HepG2 (cell line): ENCODE measurements at regions not wholly inside any gene's neighbourhood (a gene's known extent, or its start where the extent isn't known, plus 50 kb on each side); places are given as distances from the start of the nearest gene placed in this dataset.

ENCODE experiments used
- ATAC-seq: fragments of 200-7000 bp; cut with Tn5 transposase; 3 replicates; pipeline ENCODE4 v1.9.1; 2020; ENCODE audit warnings: mild to moderate bottlenecking, moderate library complexity
- BruUV-seq: library from RNA; stranded (reverse); fragments of 400-500 nt; replicated peaks from 2 replicates; lab custom pipeline; 2021; lab: Mats Ljungman, UMichigan
- CTCF ChIA-PET: fragments of 300-600 bp; formaldehyde crosslinking; extraction: SDS; loops from one replicate; lab custom pipeline; 2021; ENCODE audit warnings: low total read pairs, inconsistent platforms, low intra/inter-chr PET ratio; lab: Yijun Ruan, JAX
- POLR2A ChIA-PET: fragments of 350-600 bp; sonication (Branson Sonifier 250); formaldehyde crosslinking; loops from one replicate; lab custom pipeline; 2020; ENCODE audit warnings: antibody characterized with exemption, inconsistent platforms; lab: Yijun Ruan, JAX
- DNase-seq: peaks from one replicate; pipeline ENCODE4 v3.0.0-alpha.2; 2015; ENCODE audit warnings: low spot score
- FAIRE-seq: peaks from 3 replicates; lab custom pipeline; 2011; peaks lifted over from hg19 to GRCh38; lab: Jason Lieb, UNC
- H2AFZ ChIP-seq: one replicate; pipeline ENCODE4 v1.6.1; 2011; ENCODE audit warnings: low read length, inconsistent platforms
- H3K27ac ChIP-seq: fragments of 300-600 bp; 3 replicates; pipeline ENCODE4 v1.8.0; 2011; ENCODE audit warnings: mixed run types, mild to moderate bottlenecking, mixed read lengths, low read length, inconsistent platforms; ENCODE audit not compliant: insufficient read depth; ENCODE audit errors: extremely low read length
- H3K27me3 ChIP-seq, 2 experiments: fragments of 200-600 bp in 1 of 2; 2 replicates in 1 of 2; 3 replicates in 1 of 2; pipeline versions ENCODE4 v1.6.0 to v1.8.0; 2011; ENCODE audit warnings: low read length in 2 of 2, mild to moderate bottlenecking in 2 of 2, moderate library complexity in 2 of 2, inconsistent platforms in 1 of 2; ENCODE audit not compliant: insufficient read depth in 2 of 2, control insufficient read depth in 1 of 2
- H3K36me3 ChIP-seq, 2 experiments: fragments of 200-600 bp in 1 of 2; replicated peaks in 1 of 2; 2 replicates in 1 of 2; 3 replicates in 1 of 2; pipeline versions ENCODE4 v1.5.1 to v1.8.0; 2011; ENCODE audit warnings: low read length in 2 of 2, inconsistent platforms in 1 of 2; ENCODE audit not compliant: insufficient read depth in 2 of 2, control insufficient read depth in 1 of 2
- H3K4me1 ChIP-seq: 2 replicates; pipeline ENCODE4 v1.5.1; 2012; ENCODE audit warnings: low read length, inconsistent platforms; ENCODE audit not compliant: insufficient read depth
- H3K4me2 ChIP-seq: 2 replicates; pipeline ENCODE4 v1.6.0; 2011; ENCODE audit warnings: low read depth, low read length, inconsistent platforms
- H3K4me3 ChIP-seq, 3 experiments: fragments of 200-600 bp in 1 of 3; sonication (generic), shearing (Covaris generic) in 1 of 3; replicated peaks in 1 of 3; 2 replicates each; pipeline ENCODE4 v1.5.1; 2011 to 2016; ENCODE audit warnings: low read length in 3 of 3, inconsistent platforms in 2 of 3, low read depth in 2 of 3, mild to moderate bottlenecking in 2 of 3, control low read depth in 1 of 3, mixed read lengths in 1 of 3; ENCODE audit not compliant: insufficient read depth in 1 of 3
- H3K79me2 ChIP-seq: one replicate; pipeline ENCODE4 v1.6.1; 2011; ENCODE audit warnings: low read length, inconsistent platforms; ENCODE audit not compliant: insufficient read depth
- H3K9ac ChIP-seq: 2 replicates; pipeline ENCODE4 v1.6.0; 2011; ENCODE audit warnings: mild to moderate bottlenecking, low read depth, low read length, inconsistent platforms; ENCODE audit not compliant: insufficient read depth
- H3K9me3 ChIP-seq: 2 replicates; pipeline ENCODE4 v1.5.1; 2012; ENCODE audit warnings: mild to moderate bottlenecking, low read length
- H4K20me1 ChIP-seq: 2 replicates; pipeline ENCODE4 v1.6.0; 2011; ENCODE audit warnings: inconsistent platforms, mild to moderate bottlenecking, low read length, moderate library complexity; ENCODE audit not compliant: insufficient read depth
- AGO2 ChIP-seq: fragments of 200-400 bp; formaldehyde crosslinking; optimal IDR thresholded peaks from 2 replicates; pipeline ENCODE3; 2017; ENCODE audit warnings: mild to moderate bottlenecking, low read depth, low read length, moderate library complexity
- ATM ChIP-seq: fragments of 450-650 bp; IDR thresholded peaks from 2 replicates; pipeline ENCODE4 v1.7.1; 2017; ENCODE audit warnings: mild to moderate bottlenecking, borderline replicate concordance
- GATAD2A ChIP-seq: IDR thresholded peaks from 2 replicates; pipeline ENCODE4 v1.6.1; 2016
- KLF9 ChIP-seq: IDR thresholded peaks from 2 replicates; pipeline ENCODE4 v1.6.1; 2016; ENCODE audit warnings: low read depth
- SRY ChIP-seq: sonication (generic); formaldehyde crosslinking; IDR thresholded peaks from 2 replicates; pipeline ENCODE4 v1.8.0; 2022; ENCODE audit warnings: mild to moderate bottlenecking, missing genetic modification reagents
- TRIM24 ChIP-seq: sonication (generic); formaldehyde crosslinking; IDR thresholded peaks from 2 replicates; pipeline ENCODE4 v1.8.0; 2022; ENCODE audit warnings: mild to moderate bottlenecking, missing genetic modification reagents
- WGBS: methylation state at CpG from one replicate; pipeline ENCODE4 v1.1.6; 2017; ENCODE audit warnings: low lambda C conversion rate; 5-methylcytosine and 5-hydroxymethylcytosine counted together
- in situ Hi-C: cut with HindIII; loops from 2 replicates; pipeline ENCODE4 v1.10.0; 2017; ENCODE audit warnings: low pct_unique_long_range_greater_than_20kb; ENCODE audit not compliant: extremely low pct_ligation_motif_present
- intact Hi-C: fragments of 100-400 bp; cut with micrococcal nuclease; formaldehyde crosslinking; loops from one replicate; pipeline ENCODE4 v1.10.0; 2022; ENCODE audit not compliant: unreplicated experiment
- TF ChIP-seq, protein P1 (sequence below): IDR thresholded peaks from 2 replicates; pipeline ENCODE4 v1.6.1; 2012; ENCODE audit warnings: inconsistent platforms
- TF ChIP-seq, protein P2 (sequence below): IDR thresholded peaks from 2 replicates; pipeline ENCODE4 v1.6.1; 2012; ENCODE audit warnings: low read depth, low read length, improper control_type of control experiment
- TF ChIP-seq, protein P3 (sequence below): sonication (generic); formaldehyde crosslinking; IDR thresholded peaks from 2 replicates; pipeline ENCODE4 v1.5.0; 2020; ENCODE audit warnings: mild to moderate bottlenecking, missing genetic modification reagents

GRCh38 chr13:107680115-107680514, 535.2 kb downstream of the LIG4 start:
- no peak for FAIRE-seq
- DNase-seq, result no peak
- TF ChIP-seq AGO2 (no peak), KLF9 (CRISPR knock-in tag) (no peak), GATAD2A (CRISPR knock-in tag) (no peak), ATM (no peak), SRY (CRISPR knock-in tag) (no peak), TRIM24 (no peak)
- TF ChIP-seq, protein P1, sequence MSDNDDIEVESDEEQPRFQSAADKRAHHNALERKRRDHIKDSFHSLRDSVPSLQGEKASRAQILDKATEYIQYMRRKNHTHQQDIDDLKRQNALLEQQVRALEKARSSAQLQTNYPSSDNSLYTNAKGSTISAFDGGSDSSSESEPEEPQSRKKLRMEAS, result no peak
- TF ChIP-seq, protein P2, sequence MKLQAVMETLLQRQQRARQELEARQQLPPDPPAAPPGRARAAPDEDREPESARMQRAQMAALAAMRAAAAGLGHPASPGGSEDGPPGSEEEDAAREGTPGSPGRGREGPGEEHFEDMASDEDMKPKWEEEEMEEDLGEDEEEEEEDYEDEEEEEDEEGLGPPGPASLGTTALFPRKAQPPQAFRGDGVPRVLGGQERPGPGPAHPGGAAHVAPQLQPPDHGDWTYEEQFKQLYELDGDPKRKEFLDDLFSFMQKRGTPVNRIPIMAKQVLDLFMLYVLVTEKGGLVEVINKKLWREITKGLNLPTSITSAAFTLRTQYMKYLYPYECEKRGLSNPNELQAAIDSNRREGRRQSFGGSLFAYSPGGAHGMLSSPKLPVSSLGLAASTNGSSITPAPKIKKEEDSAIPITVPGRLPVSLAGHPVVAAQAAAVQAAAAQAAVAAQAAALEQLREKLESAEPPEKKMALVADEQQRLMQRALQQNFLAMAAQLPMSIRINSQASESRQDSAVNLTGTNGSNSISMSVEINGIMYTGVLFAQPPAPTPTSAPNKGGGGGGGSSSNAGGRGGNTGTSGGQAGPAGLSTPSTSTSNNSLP, result no peak
- TF ChIP-seq, protein P3, sequence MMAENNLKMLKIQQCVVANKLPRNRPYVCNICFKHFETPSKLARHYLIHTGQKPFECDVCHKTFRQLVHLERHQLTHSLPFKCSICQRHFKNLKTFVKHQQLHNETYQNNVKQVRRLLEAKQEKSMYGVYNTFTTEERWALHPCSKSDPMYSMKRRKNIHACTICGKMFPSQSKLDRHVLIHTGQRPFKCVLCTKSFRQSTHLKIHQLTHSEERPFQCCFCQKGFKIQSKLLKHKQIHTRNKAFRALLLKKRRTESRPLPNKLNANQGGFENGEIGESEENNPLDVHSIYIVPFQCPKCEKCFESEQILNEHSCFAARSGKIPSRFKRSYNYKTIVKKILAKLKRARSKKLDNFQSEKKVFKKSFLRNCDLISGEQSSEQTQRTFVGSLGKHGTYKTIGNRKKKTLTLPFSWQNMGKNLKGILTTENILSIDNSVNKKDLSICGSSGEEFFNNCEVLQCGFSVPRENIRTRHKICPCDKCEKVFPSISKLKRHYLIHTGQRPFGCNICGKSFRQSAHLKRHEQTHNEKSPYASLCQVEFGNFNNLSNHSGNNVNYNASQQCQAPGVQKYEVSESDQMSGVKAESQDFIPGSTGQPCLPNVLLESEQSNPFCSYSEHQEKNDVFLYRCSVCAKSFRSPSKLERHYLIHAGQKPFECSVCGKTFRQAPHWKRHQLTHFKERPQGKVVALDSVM, result no peak
- H4K20me1 ChIP-seq, result no peaks in the 10 kb centered on the region
- no peaks in the 10 kb centered on the region for H3K4me1 ChIP-seq
- H3K4me2 ChIP-seq, result no peak overlapping the region
- no peaks in the 10 kb centered on the region for H3K27me3 ChIP-seq
- intact Hi-C loops, result no loop called here
- H3K27ac ChIP-seq, result no peak overlapping the region
- no peaks in the 10 kb centered on the region for H3K79me2 ChIP-seq
- in situ Hi-C loops, result no loop called here
- no peak for ATAC-seq
- no peaks in the 10 kb centered on the region for H3K9me3 ChIP-seq
- no peaks in the 10 kb centered on the region for H3K36me3 ChIP-seq
- WGBS, result 24% methylated on average over 6 of the region's 7 CpGs
- BruUV-seq, result no TSS peak
- H2AFZ ChIP-seq, result no peak overlapping the region
- ChIA-PET CTCF (no interaction called here), POLR2A (no interaction called here)
- H3K9ac ChIP-seq, result no peak overlapping the region
- no peak overlapping the region for H3K4me3 ChIP-seq
